OCI-LY1 (cell line): ENCODE measurements at regions not wholly inside any gene's neighbourhood (a gene's known extent, or its start where the extent isn't known, plus 50 kb on each side); places are given as distances from the start of the nearest gene placed in this dataset.

Experiments
- CTCF ChIP-seq: fragments of 200-600 bp; sonication (generic), shearing (Covaris generic); IDR thresholded peaks from 2 replicates; pipeline ENCODE4 v1.5.1; 2017; ENCODE audit warnings: mild to moderate bottlenecking, antibody characterized with exemption, low read length, moderate library complexity, mixed read lengths
- EZH2 ChIP-seq: fragments of 200-600 bp; sonication (generic), shearing (Covaris generic); IDR thresholded peaks from 2 replicates; pipeline ENCODE4 v1.8.0; 2017; ENCODE audit warnings: borderline replicate concordance, mixed run types, mild to moderate bottlenecking, antibody characterized with exemption, low read length, moderate library complexity, mixed read lengths

DNA sequence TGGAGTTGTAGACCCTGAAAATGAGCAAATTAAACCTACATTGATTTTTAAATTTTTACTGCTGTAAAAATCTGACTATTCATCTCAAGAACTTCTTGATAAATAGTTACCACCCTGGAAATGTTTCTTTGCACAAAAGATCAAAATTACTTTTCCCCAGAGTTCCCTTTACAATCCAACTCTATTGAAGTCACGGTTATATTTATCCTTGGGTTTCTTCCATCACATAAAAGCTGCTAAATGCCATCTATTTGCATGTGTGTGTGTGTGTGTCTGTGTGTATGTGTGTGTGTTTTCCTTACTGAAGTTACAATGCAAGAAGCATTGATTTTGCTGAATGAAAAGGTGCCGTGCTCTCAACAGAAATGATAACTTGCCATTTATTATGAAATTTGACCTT is 1273.0 kb downstream of the ROBO2 start:
- no peak for TF ChIP-seq CTCF
- no peak for TF ChIP-seq EZH2
